Liver (tissue), 8 donors: ENCODE measurements at regions not wholly inside any gene's neighbourhood (a gene's known extent, or its start where the extent isn't known, plus 50 kb on each side); places are given as distances from the start of the nearest gene placed in this dataset.

Source experiments
- DNase-seq: peaks from one replicate; pipeline ENCODE4 v3.0.0-alpha.2; 2017; ENCODE audit warnings: low spot score
- H3K27ac ChIP-seq, 2 donors: one replicate each; pipeline ENCODE4 v1.7.0; 2013; ENCODE audit warnings: inconsistent platforms in 2 of 2, low read length in 2 of 2, control low read depth in 1 of 2, low read depth in 1 of 2, mild to moderate bottlenecking in 1 of 2
- H3K27me3 ChIP-seq, 4 donors: one replicate each; pipeline versions ENCODE4 v1.6.1 to v1.7.0; 2013; ENCODE audit warnings: low read length in 3 of 4, inconsistent platforms in 1 of 4, mild to moderate bottlenecking in 1 of 4, moderate library complexity in 1 of 4; ENCODE audit not compliant: control insufficient read depth in 4 of 4, insufficient read depth in 4 of 4
- H3K36me3 ChIP-seq, 4 donors: one replicate each; pipeline versions ENCODE4 v1.6.1 to v1.7.0; 2013; ENCODE audit warnings: low read length in 3 of 4, mild to moderate bottlenecking in 3 of 4, low read depth in 1 of 4, moderate library complexity in 1 of 4; ENCODE audit not compliant: control insufficient read depth in 4 of 4, insufficient read depth in 3 of 4
- H3K4me1 ChIP-seq, 4 donors: one replicate each; pipeline versions ENCODE4 v1.6.1 to v1.7.0; 2013; ENCODE audit warnings: low read length in 3 of 4, mild to moderate bottlenecking in 3 of 4, moderate library complexity in 1 of 4; ENCODE audit not compliant: control insufficient read depth in 4 of 4, insufficient read depth in 4 of 4
- H3K4me3 ChIP-seq, 3 donors: one replicate each; pipeline versions ENCODE4 v1.6.1 to v1.7.0; 2013; ENCODE audit warnings: low read length in 3 of 3, control low read depth in 1 of 3, low read depth in 1 of 3, mild to moderate bottlenecking in 1 of 3
- H3K9ac ChIP-seq, 2 donors: one replicate each; pipeline ENCODE4 v1.7.0; 2013; ENCODE audit warnings: low read length in 2 of 2, mild to moderate bottlenecking in 2 of 2, moderate library complexity in 2 of 2, control low read depth in 1 of 2, low read depth in 1 of 2
- H3K9me3 ChIP-seq, 4 donors: one replicate each; pipeline versions ENCODE4 v1.6.1 to v1.7.0; 2013; ENCODE audit warnings: low read length in 3 of 4; ENCODE audit not compliant: control insufficient read depth in 4 of 4
- ATF3 ChIP-seq: IDR thresholded peaks from 2 replicates; pipeline ENCODE4 v1.6.1; 2016; ENCODE audit warnings: antibody characterized with exemption
- EGR1 ChIP-seq, 2 donors: IDR thresholded peaks; 2 replicates each; pipeline ENCODE4 v1.6.1; 2016 to 2018; ENCODE audit warnings: antibody characterized with exemption in 2 of 2, low read depth in 2 of 2
- FOXA1 ChIP-seq: IDR thresholded peaks from 2 replicates; pipeline ENCODE4 v1.6.1; 2016; ENCODE audit warnings: antibody characterized with exemption
- FOXA2 ChIP-seq: IDR thresholded peaks from 2 replicates; pipeline ENCODE4 v1.6.1; 2016; ENCODE audit warnings: antibody characterized with exemption
- GABPA ChIP-seq, 2 donors: IDR thresholded peaks in 1 of 2; conservative IDR thresholded peaks in 1 of 2; 2 replicates each; pipeline ENCODE4 v1.6.1; 2016; ENCODE audit warnings: antibody characterized with exemption in 2 of 2, mild to moderate bottlenecking in 1 of 2, moderate library complexity in 1 of 2
- HNF4G ChIP-seq: IDR thresholded peaks from 2 replicates; pipeline ENCODE4 v1.6.1; 2016; ENCODE audit warnings: antibody characterized with exemption
- NR2F2 ChIP-seq: IDR thresholded peaks from 2 replicates; pipeline ENCODE4 v1.6.1; 2016; ENCODE audit warnings: antibody characterized with exemption
- REST ChIP-seq: IDR thresholded peaks from 2 replicates; pipeline ENCODE4 v1.6.1; 2016; ENCODE audit warnings: antibody characterized with exemption, mild to moderate bottlenecking
- RXRA ChIP-seq, 2 donors: IDR thresholded peaks; 2 replicates each; pipeline ENCODE4 v1.6.1; 2017 to 2018; ENCODE audit warnings: antibody characterized with exemption in 2 of 2, mild to moderate bottlenecking in 1 of 2
- SP1 ChIP-seq: IDR thresholded peaks from 2 replicates; pipeline ENCODE4 v1.6.1; 2018; ENCODE audit warnings: antibody characterized with exemption, mild to moderate bottlenecking
- TAF1 ChIP-seq: conservative IDR thresholded peaks from 2 replicates; pipeline ENCODE4 v1.6.1; 2016; ENCODE audit warnings: antibody characterized with exemption, mild to moderate bottlenecking
- YY1 ChIP-seq: IDR thresholded peaks from 2 replicates; pipeline ENCODE4 v1.6.1; 2016; ENCODE audit warnings: antibody characterized with exemption, mild to moderate bottlenecking
- ZBTB33 ChIP-seq: IDR thresholded peaks from 2 replicates; pipeline ENCODE4 v1.6.1; 2016; ENCODE audit warnings: antibody characterized with exemption
- WGBS: extraction: QIAGEN DNeasy Blood & Tissue Kit; methylation state at CpG from one replicate; pipeline ENCODE4 v1.1.7; 2013; 5-methylcytosine and 5-hydroxymethylcytosine counted together
- TF ChIP-seq, protein P1 (sequence below): IDR thresholded peaks from 2 replicates; pipeline ENCODE4 v1.6.1; 2016; ENCODE audit warnings: antibody characterized with exemption
- TF ChIP-seq, protein P2 (sequence below): fragments of 150-350 bp; IDR thresholded peaks from 2 replicates; pipeline ENCODE4 v1.5.1; 2017; ENCODE audit warnings: improper control_type of control experiment, low read depth, low read length; ENCODE audit not compliant: missing input control
- donor health status: healthy.
- donor health status: healthy.
- donor health status: healthy.
- donor health status: healthy.
- donor health status: healthy.

- TF ChIP-seq TAF1 = no peak
- no peak for TF ChIP-seq RXRA (IDR thresholded peaks at IDR 0.05)
- TF ChIP-seq, protein P1, sequence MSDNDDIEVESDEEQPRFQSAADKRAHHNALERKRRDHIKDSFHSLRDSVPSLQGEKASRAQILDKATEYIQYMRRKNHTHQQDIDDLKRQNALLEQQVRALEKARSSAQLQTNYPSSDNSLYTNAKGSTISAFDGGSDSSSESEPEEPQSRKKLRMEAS = no peak
- TF ChIP-seq, protein P2, sequence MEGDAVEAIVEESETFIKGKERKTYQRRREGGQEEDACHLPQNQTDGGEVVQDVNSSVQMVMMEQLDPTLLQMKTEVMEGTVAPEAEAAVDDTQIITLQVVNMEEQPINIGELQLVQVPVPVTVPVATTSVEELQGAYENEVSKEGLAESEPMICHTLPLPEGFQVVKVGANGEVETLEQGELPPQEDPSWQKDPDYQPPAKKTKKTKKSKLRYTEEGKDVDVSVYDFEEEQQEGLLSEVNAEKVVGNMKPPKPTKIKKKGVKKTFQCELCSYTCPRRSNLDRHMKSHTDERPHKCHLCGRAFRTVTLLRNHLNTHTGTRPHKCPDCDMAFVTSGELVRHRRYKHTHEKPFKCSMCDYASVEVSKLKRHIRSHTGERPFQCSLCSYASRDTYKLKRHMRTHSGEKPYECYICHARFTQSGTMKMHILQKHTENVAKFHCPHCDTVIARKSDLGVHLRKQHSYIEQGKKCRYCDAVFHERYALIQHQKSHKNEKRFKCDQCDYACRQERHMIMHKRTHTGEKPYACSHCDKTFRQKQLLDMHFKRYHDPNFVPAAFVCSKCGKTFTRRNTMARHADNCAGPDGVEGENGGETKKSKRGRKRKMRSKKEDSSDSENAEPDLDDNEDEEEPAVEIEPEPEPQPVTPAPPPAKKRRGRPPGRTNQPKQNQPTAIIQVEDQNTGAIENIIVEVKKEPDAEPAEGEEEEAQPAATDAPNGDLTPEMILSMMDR = no peak
- no peak for TF ChIP-seq HNF4G
Observed at GRCh38 chr1:218679988-218680748, 335.0 kb downstream of the TGFB2 start (continued).

DNA sequence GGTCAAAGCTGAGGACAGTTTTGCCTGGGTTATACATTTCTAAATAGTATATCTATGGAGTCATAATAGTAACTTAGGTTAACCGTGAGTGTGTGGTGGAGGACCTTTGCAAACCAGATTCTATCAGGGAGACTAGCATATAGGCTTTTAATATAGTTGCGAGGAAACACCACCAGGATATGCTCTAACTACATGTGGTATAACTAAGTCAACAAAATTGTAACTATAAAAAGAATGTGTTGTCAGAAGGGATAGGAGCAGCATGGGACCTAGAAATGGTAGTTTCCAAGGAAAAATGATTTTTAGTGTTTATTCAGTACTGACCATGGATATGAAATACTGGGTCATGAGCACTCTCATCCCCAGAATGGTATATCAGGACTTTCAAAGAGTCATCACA is 338.1 kb downstream of the TGFB2 start:
- no peaks in the 10 kb centered on the region for H3K27me3 ChIP-seq
- no peaks in the 10 kb centered on the region for H3K36me3 ChIP-seq
- no peaks in the 10 kb centered on the region for H3K4me1 ChIP-seq
- no peak overlapping the region for H3K4me3 ChIP-seq
- H3K9ac ChIP-seq = no peak overlapping the region
- 66% methylated on average over 2 of the region's 2 CpGs for WGBS
- no peak for DNase-seq
- no peaks in the 10 kb centered on the region for H3K9me3 ChIP-seq
- TF ChIP-seq EGR1 (IDR thresholded peaks at IDR 0.05; ENCODE audit: low read depth in 2 of 2) (no peak), FOXA1 (no peak), REST (no peak)
- H3K27ac ChIP-seq = no peak overlapping the region

DNA sequence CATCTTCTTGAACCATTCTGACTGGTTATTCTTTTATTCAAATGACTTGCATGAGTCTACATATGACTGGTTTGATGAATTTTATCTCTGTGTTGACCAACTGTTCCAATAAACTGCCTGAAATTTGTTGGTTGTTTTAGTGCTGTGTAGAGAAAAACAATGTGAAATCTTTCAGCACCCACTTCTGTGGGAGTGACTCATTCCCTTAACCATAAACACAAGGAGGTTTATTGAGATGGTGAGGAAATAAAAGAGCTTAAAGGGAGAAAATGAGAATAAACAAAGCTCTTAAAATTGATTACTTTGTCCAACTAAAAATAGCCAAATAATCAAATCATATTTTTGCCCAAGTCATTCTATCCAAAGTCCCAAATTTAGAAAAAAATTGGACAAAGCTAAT is 341.1 kb downstream of the TGFB2 start:
- Histone ChIP-seq H3K9ac (no peak overlapping the region), H3K27me3 (peaks cover 0 to 2% (median 0%) of the 10 kb centered on the region in 4 donors), H3K4me1 (no peaks in the 10 kb centered on the region), H3K4me3 (no peak overlapping the region), H3K9me3 (no peaks in the 10 kb centered on the region), H3K27ac (no peak overlapping the region), H3K36me3 (no peaks in the 10 kb centered on the region)
- no peak for DNase-seq
- TF ChIP-seq ZBTB33 (no peak), SP1 (no peak), NR2F2 (no peak), GABPA (IDR thresholded peaks at IDR 0.05 in 1 of 2, conservative IDR thresholded peaks at IDR 0.05 in 1 of 2) (no peak), EGR1 (IDR thresholded peaks at IDR 0.05; ENCODE audit: low read depth in 2 of 2) (no peak), FOXA2 (no peak), REST (no peak), YY1 (no peak), ATF3 (no peak)
- TF ChIP-seq, protein P2 = no peak
